HFF-Myc (cell line): ENCODE measurements at regions not wholly inside any gene's neighbourhood (a gene's known extent, or its start where the extent isn't known, plus 50 kb on each side); places are given as distances from the start of the nearest gene placed in this dataset.

Experiments used
- DNase-seq: peaks from one replicate; pipeline ENCODE4 v3.0.0-alpha.2; 2011; ENCODE audit warnings: low read depth; ENCODE audit errors: extremely low read depth
- H3K4me3 ChIP-seq: replicated peaks from 2 replicates; pipeline ENCODE4 v1.5.1; 2011; ENCODE audit warnings: low read depth, mild to moderate bottlenecking, control low read depth, low read length
- CTCF ChIP-seq: IDR thresholded peaks from 2 replicates; pipeline ENCODE4 v1.5.1; 2012; ENCODE audit warnings: mild to moderate bottlenecking, low read depth, low read length, control low read depth; ENCODE audit errors: missing control alignments

- no peak for TF ChIP-seq CTCF
- no peak overlapping the region for H3K4me3 ChIP-seq
- DNase-seq, result no peak
Observed at GRCh38 chr4:153090181-153090580, 114.1 kb upstream of the TRIM2 start.

- H3K4me3 ChIP-seq, result no peak overlapping the region
- no peak for DNase-seq
- no peak for TF ChIP-seq CTCF
Observed at GRCh38 chr4:153090670-153091385, 113.4 kb upstream of the TRIM2 start.

- no peak overlapping the region for H3K4me3 ChIP-seq
- DNase-seq, result no peak
- TF ChIP-seq CTCF, result no peak
Observed at GRCh38 chr4:153093396-153093795, 110.8 kb upstream of the TRIM2 start.

DNA sequence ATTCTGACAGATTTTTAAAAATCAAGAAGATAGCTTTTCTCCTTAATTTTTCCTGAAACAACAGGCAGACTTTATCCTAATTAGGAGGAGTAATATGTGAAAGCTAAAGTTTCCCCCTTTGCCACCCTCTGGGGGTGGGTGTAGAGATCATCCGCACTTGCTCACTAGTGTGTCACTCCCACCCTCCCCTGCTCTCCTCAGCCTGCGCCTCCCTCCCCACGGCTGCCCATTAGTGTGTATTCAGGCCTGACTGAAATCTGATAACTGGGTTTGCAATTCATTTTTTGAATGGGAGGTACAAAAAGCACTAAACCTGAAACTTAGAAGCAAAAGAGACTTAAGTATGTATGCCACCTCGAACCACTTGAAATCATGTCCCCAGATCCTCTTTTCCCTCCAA is 110.4 kb upstream of the TRIM2 start:
- no peak for DNase-seq
- no peak for TF ChIP-seq CTCF

GRCh38 chr4:153094435-153094834 is 109.8 kb upstream of the TRIM2 start:
- no peak for TF ChIP-seq CTCF
- DNase-seq, result no peak
- no peak overlapping the region for H3K4me3 ChIP-seq

More for the DNA sequence above, 110.4 kb upstream of the TRIM2 start:
- H3K4me3 ChIP-seq, result no peak overlapping the region

- no peak for TF ChIP-seq CTCF
- no peak overlapping the region for H3K4me3 ChIP-seq
- DNase-seq, result no peak
Observed at GRCh38 chr4:153095448-153096204, 108.6 kb upstream of the TRIM2 start.

GRCh38 chr4:153096344-153096743 is 107.9 kb upstream of the TRIM2 start:
- no peak for TF ChIP-seq CTCF
- no peak for DNase-seq

More at GRCh38 chr4:153096344-153096743, 107.9 kb upstream of the TRIM2 start:
- no peak overlapping the region for H3K4me3 ChIP-seq
